H1 (cell line): ENCODE measurements at regions not wholly inside any gene's neighbourhood (a gene's known extent, or its start where the extent isn't known, plus 50 kb on each side); places are given as distances from the start of the nearest gene placed in this dataset.

Experiments used
- CTCF ChIA-PET: fragments of 300-600 bp; sonication (Branson Sonifier 250); formaldehyde crosslinking; loops from one replicate; lab custom pipeline; 2021; ENCODE audit not compliant: partially characterized antibody; lab: Charles Lee
- POLR2A ChIA-PET: fragments of 300-600 bp; sonication (Branson Sonifier 250); formaldehyde crosslinking; loops from one replicate; lab custom pipeline; 2021; ENCODE audit warnings: inconsistent platforms; ENCODE audit not compliant: partially characterized antibody; lab: Charles Lee
- DNase-seq, 2 experiments: peaks; one replicate each; pipeline versions ENCODE4 v3.0.0 to v3.0.0-alpha.2; 2010 to 2022; ENCODE audit warnings: low spot score in 2 of 2, low read depth in 1 of 2, mixed read lengths in 1 of 2
- FAIRE-seq: peaks from 2 replicates; lab custom pipeline; 2011; peaks lifted over from hg19 to GRCh38; lab: Jason Lieb, UNC
- H2AFZ ChIP-seq: 2 replicates; pipeline ENCODE4 v1.8.1; 2012; ENCODE audit warnings: low read length, inconsistent platforms
- H2AK5ac ChIP-seq: 2 replicates; pipeline ENCODE4 v1.6.1; 2013; ENCODE audit warnings: low read depth, low read length
- H2BK120ac ChIP-seq: replicated peaks from 2 replicates; pipeline ENCODE3; 2013; ENCODE audit warnings: low read depth, low read length, inconsistent platforms
- H2BK12ac ChIP-seq: 2 replicates; pipeline ENCODE4 v1.6.1; 2013; ENCODE audit warnings: low read depth, low read length
- H2BK15ac ChIP-seq: 2 replicates; pipeline ENCODE4 v1.6.1; 2013; ENCODE audit warnings: low read length
- H2BK20ac ChIP-seq: 2 replicates; pipeline ENCODE4 v1.6.1; 2013; ENCODE audit warnings: low read length
- H2BK5ac ChIP-seq: 2 replicates; pipeline ENCODE4 v1.6.1; 2013; ENCODE audit warnings: low read depth, low read length
- H3K14ac ChIP-seq: 2 replicates; pipeline ENCODE4 v1.6.1; 2013; ENCODE audit warnings: inconsistent platforms; ENCODE audit not compliant: insufficient read length
- H3K18ac ChIP-seq: 2 replicates; pipeline ENCODE4 v1.6.1; 2013; ENCODE audit warnings: low read length; ENCODE audit errors: extremely low read depth
- H3K23ac ChIP-seq: 2 replicates; pipeline ENCODE4 v1.6.1; 2013; ENCODE audit warnings: inconsistent platforms; ENCODE audit not compliant: insufficient read length
- H3K23me2 ChIP-seq: 2 replicates; pipeline ENCODE4 v1.6.1; 2013; ENCODE audit warnings: low read depth, low read length
- H3K27ac ChIP-seq: 2 replicates; pipeline ENCODE4 v1.6.1; 2011; ENCODE audit warnings: low read depth, low read length, inconsistent platforms
- H3K27me3 ChIP-seq, 4 experiments: replicated peaks in 1 of 4; 1 replicate in 1 of 4; 2 replicates in 3 of 4; pipeline versions ENCODE4 v1.6.1 to v1.8.1; 2011 to 2013; ENCODE audit warnings: low read length in 3 of 4, mild to moderate bottlenecking in 3 of 4, inconsistent platforms in 2 of 4, mixed read lengths in 2 of 4, moderate library complexity in 1 of 4; ENCODE audit not compliant: control insufficient read depth in 3 of 4, insufficient read depth in 3 of 4; ENCODE audit errors: extremely low read depth in 1 of 4
- H3K36me3 ChIP-seq, 4 experiments: 2 replicates each; pipeline versions ENCODE4 v1.6.1 to v1.8.1; 2011 to 2013; ENCODE audit warnings: mild to moderate bottlenecking in 4 of 4, low read length in 3 of 4, moderate library complexity in 2 of 4, control low read depth in 1 of 4, inconsistent platforms in 1 of 4; ENCODE audit not compliant: insufficient read depth in 4 of 4, control insufficient read depth in 2 of 4
- H3K4ac ChIP-seq: replicated peaks from 2 replicates; pipeline ENCODE3; 2013; ENCODE audit warnings: low read length, low read depth, mixed read lengths, inconsistent platforms; ENCODE audit not compliant: insufficient read length
- H3K4me1 ChIP-seq, 4 experiments: replicated peaks in 1 of 4; 1 replicate in 1 of 4; 2 replicates in 3 of 4; pipeline versions ENCODE4 v1.6.1 to v1.8.1; 2011 to 2013; ENCODE audit warnings: low read length in 3 of 4, inconsistent platforms in 2 of 4, mixed read lengths in 1 of 4; ENCODE audit not compliant: insufficient read depth in 4 of 4, control insufficient read depth in 3 of 4
- H3K4me2 ChIP-seq, 2 experiments: 2 replicates each; pipeline versions ENCODE4 v1.6.1 to v1.8.1; 2011 to 2013; ENCODE audit warnings: low read depth in 2 of 2, low read length in 2 of 2, control low read depth in 1 of 2, inconsistent platforms in 1 of 2, mild to moderate bottlenecking in 1 of 2; ENCODE audit not compliant: insufficient read depth in 1 of 2
- H3K4me3 ChIP-seq, 4 experiments: fragments of 200-600, 300-600 bp in 1 of 4; sonication (generic), shearing (Covaris generic), sonication (Bioruptor Twin) in 1 of 4; 2 replicates each; pipeline versions ENCODE4 v1.5.1 to v1.8.1; 2011 to 2016; ENCODE audit warnings: low read length in 4 of 4, low read depth in 3 of 4, control low read depth in 2 of 4, inconsistent platforms in 2 of 4, mild to moderate bottlenecking in 2 of 4, mixed read lengths in 1 of 4, moderate library complexity in 1 of 4; ENCODE audit not compliant: insufficient read depth in 2 of 4; ENCODE audit errors: extremely low read depth in 1 of 4
- H3K56ac ChIP-seq: replicated peaks from 2 replicates; pipeline ENCODE3; 2013; ENCODE audit warnings: low read depth, mild to moderate bottlenecking, mixed read lengths, low read length, inconsistent platforms; ENCODE audit not compliant: insufficient read length
- H3K79me1 ChIP-seq: 2 replicates; pipeline ENCODE4 v1.6.1; 2013; ENCODE audit warnings: low read depth, low read length, control low read depth
- H3K79me2 ChIP-seq, 2 experiments: 2 replicates each; pipeline versions ENCODE4 v1.6.1 to v1.8.1; 2012 to 2013; ENCODE audit warnings: low read length in 2 of 2, mild to moderate bottlenecking in 2 of 2, inconsistent platforms in 1 of 2; ENCODE audit not compliant: insufficient read depth in 2 of 2, control insufficient read depth in 1 of 2
- H3K9ac ChIP-seq, 4 experiments: replicated peaks in 1 of 4; 1 replicate in 1 of 4; 2 replicates in 3 of 4; pipeline versions ENCODE4 v1.6.1 to v1.8.1; 2011 to 2013; ENCODE audit warnings: low read depth in 3 of 4, low read length in 3 of 4, control low read depth in 2 of 4, mild to moderate bottlenecking in 2 of 4, moderate library complexity in 2 of 4, inconsistent platforms in 1 of 4; ENCODE audit errors: extremely low read depth in 1 of 4
- H3K9me3 ChIP-seq, 2 experiments: 2 replicates each; pipeline versions ENCODE4 v1.6.1 to v1.8.1; 2012 to 2013; ENCODE audit warnings: mild to moderate bottlenecking in 2 of 2, moderate library complexity in 2 of 2, control low read depth in 1 of 2, inconsistent platforms in 1 of 2, low read depth in 1 of 2, low read length in 1 of 2, mixed read lengths in 1 of 2; ENCODE audit not compliant: insufficient read depth in 2 of 2
- H4K20me1 ChIP-seq, 2 experiments: replicated peaks in 1 of 2; 2 replicates each; pipeline versions ENCODE3 to v1.8.1; 2011 to 2013; ENCODE audit warnings: inconsistent platforms in 2 of 2, low read length in 2 of 2, mild to moderate bottlenecking in 1 of 2; ENCODE audit not compliant: insufficient read depth in 2 of 2, control insufficient read depth in 1 of 2
- H4K5ac ChIP-seq: 2 replicates; pipeline ENCODE4 v1.6.1; 2013; ENCODE audit warnings: low read length, low read depth, mixed read lengths, inconsistent platforms; ENCODE audit not compliant: insufficient read length
- H4K8ac ChIP-seq: 2 replicates; pipeline ENCODE4 v1.8.0; 2013; ENCODE audit warnings: mild to moderate bottlenecking, moderate library complexity, low read length, inconsistent platforms; ENCODE audit not compliant: insufficient read depth; ENCODE audit errors: extremely low read depth
- H4K91ac ChIP-seq: replicated peaks from 2 replicates; pipeline ENCODE3; 2013; ENCODE audit warnings: low read length, mixed read lengths, inconsistent platforms; ENCODE audit not compliant: insufficient read length
- RXRA ChIP-seq: IDR thresholded peaks from 2 replicates; pipeline ENCODE4 v1.6.1; 2011; ENCODE audit warnings: low read depth, mild to moderate bottlenecking, low read length, moderate library complexity; ENCODE audit not compliant: insufficient read depth
- SRF ChIP-seq: IDR thresholded peaks from 2 replicates; pipeline ENCODE4 v1.6.1; 2011; ENCODE audit warnings: mild to moderate bottlenecking, low read depth, low read length, moderate library complexity
- USF2 ChIP-seq: IDR thresholded peaks from 2 replicates; pipeline ENCODE4 v1.6.1; 2011; ENCODE audit warnings: low read length, improper control_type of control experiment
- WGBS, 2 experiments: shearing (Covaris generic) in 1 of 2; methylation state at CpG; one replicate each; pipeline versions ENCODE4 v1.1.6 to v1.1.7; 2013 to 2015; ENCODE audit warnings: low lambda C conversion rate in 2 of 2, mixed read lengths in 2 of 2, inconsistent platforms in 1 of 2, low coverage in 1 of 2, missing lambda C conversion rate in 1 of 2; ENCODE audit not compliant: insufficient replicate concordance in 2 of 2, insufficient coverage in 1 of 2, insufficient read length in 1 of 2; ENCODE audit errors: extremely low coverage in 1 of 2, missing lambda C conversion rate in 1 of 2; 5-methylcytosine and 5-hydroxymethylcytosine counted together

GRCh38 chr13:80065996-80066395 is 274.9 kb downstream of the SPRY2 start:
- H2AFZ ChIP-seq: no peak overlapping the region
- no peak overlapping the region for H2BK5ac ChIP-seq
- FAIRE-seq (no peak), DNase-seq (no peak)
- H3K56ac ChIP-seq: no peak overlapping the region
- CTCF ChIA-PET: no interaction called here
- no peak overlapping the region for H4K91ac ChIP-seq
- no peak overlapping the region for H4K5ac ChIP-seq
- no peak overlapping the region for H3K9ac ChIP-seq
- no peaks in the 10 kb centered on the region for H3K4me1 ChIP-seq
- no peaks in the 10 kb centered on the region for H3K79me2 ChIP-seq
- H3K23me2 ChIP-seq: no peaks in the 10 kb centered on the region
- POLR2A ChIA-PET: no interaction called here
- H4K20me1 ChIP-seq: no peaks in the 10 kb centered on the region
- no peak overlapping the region for H2BK15ac ChIP-seq
- H3K36me3 ChIP-seq: no peaks in the 10 kb centered on the region
- no peak overlapping the region for H3K27ac ChIP-seq
- no peak overlapping the region for H3K18ac ChIP-seq
- H3K4me2 ChIP-seq: no peak overlapping the region
- H3K14ac ChIP-seq: no peak overlapping the region
- H2BK20ac ChIP-seq: no peak overlapping the region
- 62% methylated on average over 1 of the region's 1 CpG; no CpG with 5 or more reads in 1 of the 2 experiments for WGBS, 2 experiments
- no peak overlapping the region for H2BK12ac ChIP-seq
- no peak overlapping the region for H3K23ac ChIP-seq
- TF ChIP-seq RXRA: no peak
- no peak for TF ChIP-seq USF2
- no peak for TF ChIP-seq SRF
- TF ChIP-seq, all 59 proteins: peak for 0
- H3K4me3 ChIP-seq: no peak overlapping the region
- H3K27me3 ChIP-seq: no peaks in the 10 kb centered on the region
- H2AK5ac ChIP-seq: no peak overlapping the region
- no peak overlapping the region for H4K8ac ChIP-seq
- no peaks in the 10 kb centered on the region for H3K79me1 ChIP-seq
- H3K9me3 ChIP-seq: no peaks in the 10 kb centered on the region
- H3K4ac ChIP-seq: no peak overlapping the region
- H2BK120ac ChIP-seq: no peak overlapping the region
